Ovary (tissue), 7 donors: ENCODE measurements at regions not wholly inside any gene's neighbourhood (a gene's known extent, or its start where the extent isn't known, plus 50 kb on each side); places are given as distances from the start of the nearest gene placed in this dataset.
"Not testable (repeated sequence)": the region's sequence is repeated elsewhere in the genome, so short reads cannot be mapped to it uniquely, and the experiment has no call there.

ENCODE experiments used
- DNase-seq, 5 donors: peaks; one replicate each; pipeline ENCODE4 v3.0.0-alpha.2; 2019 to 2020
- H3K27ac ChIP-seq, 2 donors: fragments of 200-600 bp; one replicate each; pipeline versions ENCODE4 v1.5.1 to v1.8.0; 2019 to 2022
- H3K27me3 ChIP-seq: fragments of 200-600 bp; one replicate; pipeline ENCODE4 v1.8.0; 2022
- H3K36me3 ChIP-seq: fragments of 200-600 bp; sonication (generic); one replicate; pipeline ENCODE4 v1.5.1; 2019
- H3K4me1 ChIP-seq: one replicate; pipeline ENCODE4 v1.8.1; 2013; ENCODE audit warnings: mild to moderate bottlenecking, moderate library complexity; ENCODE audit not compliant: insufficient read depth
- H3K4me3 ChIP-seq: fragments of 200-600 bp; sonication (generic); one replicate; pipeline ENCODE4 v1.5.1; 2017
- H3K9me3 ChIP-seq, 2 donors: fragments of 200-600 bp in 1 of 2; sonication (generic) in 1 of 2; one replicate each; pipeline versions ENCODE4 v1.5.1 to v1.8.1; 2013 to 2019; ENCODE audit warnings: mild to moderate bottlenecking in 1 of 2, moderate library complexity in 1 of 2
- CTCF ChIP-seq, 3 donors: fragments of 450-650 bp in 2 of 3; fragments of 200-600 bp in 1 of 3; IDR thresholded peaks; one replicate each; pipeline versions ENCODE4 v1.5.1 to v1.8.0; 2016 to 2022; ENCODE audit warnings: antibody characterized with exemption in 3 of 3, mild to moderate bottlenecking in 1 of 3
- EP300 ChIP-seq: sonication (generic); formaldehyde crosslinking; IDR thresholded peaks from one replicate; pipeline ENCODE4 v1.6.1; 2017; ENCODE audit warnings: antibody characterized with exemption
- POLR2A ChIP-seq: fragments of 450-650 bp; IDR thresholded peaks from one replicate; pipeline ENCODE4 v1.6.1; 2017; ENCODE audit warnings: antibody characterized with exemption, mild to moderate bottlenecking, moderate library complexity
- WGBS, 3 donors: extraction: QIAGEN DNeasy Blood & Tissue Kit in 1 of 3; methylation state at CpG; one replicate each; pipeline versions ENCODE4 v1.1.5 to v1.1.7; 2013 to 2017; 5-methylcytosine and 5-hydroxymethylcytosine counted together
- intact Hi-C, 4 donors: fragments of 100-400 bp; cut with DNase I; formaldehyde crosslinking; loops; one replicate each; pipeline versions ENCODE4 v1.11.0 to v1.15.1; 2022 to 2023
- donor health status: DM: no; HTN: no; CAD: no; lungs with moderate emphysema.
- donor health status: DM: no; HTN: no; CAD: no.
- donor health status: Bipolar disorder and iron deficiency.
- donor health status: DM: no; HTN: no; CAD: no.
- donor health status: DM: yes; HTN: yes; CAD: no.

DNA sequence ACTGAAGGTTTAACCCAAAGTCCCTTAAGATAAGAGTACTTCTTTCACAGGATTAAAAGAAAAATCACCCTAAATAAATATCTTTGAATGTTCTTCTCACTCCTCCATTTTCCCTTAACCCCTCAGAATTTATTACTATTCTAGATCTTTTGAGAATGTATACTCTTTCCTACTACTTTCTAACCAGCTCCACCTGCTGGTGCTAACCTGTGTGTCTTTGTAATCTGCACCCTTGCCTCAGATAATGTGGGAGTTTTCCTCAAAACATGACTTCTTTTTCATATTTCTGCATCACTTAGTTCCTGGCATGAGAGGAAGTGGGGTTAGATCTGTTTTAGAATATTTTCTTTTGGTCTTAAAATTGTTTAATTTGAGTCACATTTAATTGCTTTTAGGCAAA is 394.2 kb downstream of the BMP2 start:
- intact Hi-C loops, result no loop called here
- no peak overlapping the region for H3K27ac ChIP-seq
- H3K27me3 ChIP-seq, result no peaks in the 10 kb centered on the region
- TF ChIP-seq POLR2A (no peak), CTCF (IDR thresholded peaks at IDR 0.05) (no peak), EP300 (no peak)
- H3K36me3 ChIP-seq, result no peaks in the 10 kb centered on the region
- H3K4me3 ChIP-seq, result no peak overlapping the region
- no peaks in the 10 kb centered on the region for H3K4me1 ChIP-seq
- no peak for DNase-seq
- no peaks in the 10 kb centered on the region for H3K9me3 ChIP-seq

GRCh38 chr20:7171911-7172310 is 404.4 kb downstream of the BMP2 start:
- no peak for DNase-seq
- no peak overlapping the region for H3K4me3 ChIP-seq
- H3K36me3 ChIP-seq, result no peaks in the 10 kb centered on the region
- H3K27me3 ChIP-seq, result no peaks in the 10 kb centered on the region
- H3K9me3 ChIP-seq, result no peaks in the 10 kb centered on the region
- no peak overlapping the region for H3K27ac ChIP-seq
- H3K4me1 ChIP-seq, result no peaks in the 10 kb centered on the region
- intact Hi-C loops, result no loop called here
- WGBS, 3 donors, result 18 to 33% (median 25%) methylated on average over 1 of the region's 1 CpG
- TF ChIP-seq POLR2A, result no peak

- intact Hi-C loops, result no loop called here
- Histone ChIP-seq H3K4me3 (no peak overlapping the region), H3K27ac (no peak overlapping the region), H3K36me3 (no peaks in the 10 kb centered on the region), H3K9me3 (no peaks in the 10 kb centered on the region), H3K27me3 (no peaks in the 10 kb centered on the region), H3K4me1 (no peaks in the 10 kb centered on the region)
- no peak for TF ChIP-seq CTCF (IDR thresholded peaks at IDR 0.05)
- no peak for TF ChIP-seq EP300
- no peak for TF ChIP-seq POLR2A
- WGBS, 3 donors, result 67 to 91% (median 76%) methylated on average over 2 of the region's 2 CpGs
- no peak for DNase-seq
These were observed 407.1 kb downstream of the BMP2 start for GRCh38 chr20:7174554-7174953.

DNA sequence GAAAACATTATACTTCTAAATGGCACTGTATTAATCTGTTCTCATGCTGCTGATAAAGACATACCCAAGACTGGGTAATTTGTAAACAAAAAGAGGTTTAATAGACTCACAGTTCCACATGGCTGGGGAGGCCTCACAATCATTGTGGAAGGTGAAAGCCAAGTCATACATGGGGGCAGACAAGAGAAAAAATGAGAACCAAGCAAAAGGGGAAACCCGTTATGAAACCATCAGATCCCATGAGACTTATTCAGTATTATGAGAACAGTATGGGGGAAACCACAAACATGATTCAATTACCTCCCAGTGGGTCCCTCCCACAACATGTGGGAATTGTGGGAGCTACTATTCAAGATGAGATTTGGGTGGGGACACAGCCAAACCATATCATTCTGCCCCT is 408.3 kb downstream of the BMP2 start:
- intact Hi-C loops, H3K4me1 ChIP-seq, DNase-seq, H3K27me3 ChIP-seq, H3K27ac ChIP-seq, H3K9me3 ChIP-seq, H3K36me3 ChIP-seq, H3K4me3 ChIP-seq: not testable (repeated sequence)
- 79 to 94% (median 85%) methylated on average over 1 of the region's 1 CpG for WGBS, 3 donors

DNA sequence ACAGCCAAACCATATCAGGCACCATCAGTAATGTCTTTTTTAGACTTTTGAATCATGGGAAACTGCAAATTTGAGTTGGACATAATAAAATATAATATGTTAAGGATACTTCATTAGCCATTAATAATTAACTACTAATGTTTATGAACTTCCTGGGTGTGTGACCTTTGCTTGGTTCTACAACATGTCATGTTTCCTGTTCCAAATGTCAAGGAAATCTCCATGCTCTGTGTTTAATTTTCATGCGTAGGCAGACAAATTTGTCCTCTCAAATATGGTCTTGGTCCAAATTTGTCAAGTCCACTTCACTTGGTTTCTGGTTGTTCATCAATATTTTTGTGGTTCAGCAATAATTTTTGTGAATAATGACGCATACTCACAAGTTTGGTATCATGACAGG is 410.5 kb downstream of the BMP2 start:
- TF ChIP-seq EP300 (no peak), POLR2A (no peak), CTCF (IDR thresholded peaks at IDR 0.05) (no peak)
- no peak overlapping the region for H3K27ac ChIP-seq
- H3K27me3 ChIP-seq, result no peaks in the 10 kb centered on the region
- H3K4me3 ChIP-seq, result no peak overlapping the region
- H3K36me3 ChIP-seq, result no peaks in the 10 kb centered on the region
- DNase-seq, result no peak
- no peaks in the 10 kb centered on the region for H3K9me3 ChIP-seq
- intact Hi-C loops, result no loop called here
- no peaks in the 10 kb centered on the region for H3K4me1 ChIP-seq
- WGBS, 3 donors, result 81 to 93% (median 87%) methylated on average over 2 of the region's 2 CpGs
